HEK293 (cell line): ENCODE measurements at regions not wholly inside any gene's neighbourhood (a gene's known extent, or its start where the extent isn't known, plus 50 kb on each side); places are given as distances from the start of the nearest gene placed in this dataset.

Experiments used
- CTCF ChIA-PET: fragments of 350-600 bp; formaldehyde crosslinking; extraction: SDS; loops from one replicate; lab custom pipeline; 2021; ENCODE audit warnings: antibody characterized with exemption; lab: Yijun Ruan, JAX
- POLR2A ChIA-PET: fragments of 300-600 bp; formaldehyde crosslinking; extraction: SDS; loops from one replicate; lab custom pipeline; 2020; ENCODE audit warnings: antibody characterized with exemption, inconsistent platforms; lab: Yijun Ruan, JAX
- H3K27ac ChIP-seq: fragments of 200-500 bp; sonication (Bioruptor generic); 2 replicates; pipeline ENCODE4 v1.5.1; 2014; ENCODE audit warnings: low read depth, low read length, control low read depth, inconsistent platforms; ENCODE audit errors: extremely low read depth
- H3K36me3 ChIP-seq, 2 experiments: fragments of 200-500 bp in 1 of 2; sonication (Bioruptor generic) in 1 of 2; 1 replicate in 1 of 2; 2 replicates in 1 of 2; pipeline ENCODE4 v1.5.1; 2014 to 2017; ENCODE audit warnings: inconsistent platforms in 2 of 2, low read length in 2 of 2; ENCODE audit not compliant: control insufficient read depth in 2 of 2, insufficient read depth in 1 of 2
- H3K4me1 ChIP-seq: fragments of 200-500 bp; sonication (Bioruptor generic); 2 replicates; pipeline ENCODE4 v1.5.1; 2014; ENCODE audit warnings: mild to moderate bottlenecking, low read length, inconsistent platforms; ENCODE audit not compliant: control insufficient read depth, insufficient read depth
- H3K4me3 ChIP-seq: 2 replicates; pipeline ENCODE4 v1.5.1; 2011; ENCODE audit warnings: low read depth, mild to moderate bottlenecking, control low read depth, low read length, moderate library complexity
- H3K9me3 ChIP-seq: fragments of 200-500 bp; sonication (Bioruptor generic); 2 replicates; pipeline ENCODE4 v1.5.1; 2014; ENCODE audit warnings: low read depth, low read length, inconsistent platforms; ENCODE audit not compliant: control insufficient read depth, insufficient read depth
- ATF2 ChIP-seq: fragments of 450-650 bp; formaldehyde crosslinking; IDR thresholded peaks from 2 replicates; pipeline ENCODE4 v1.5.1; 2016; ENCODE audit warnings: missing biosample characterization, missing genetic modification characterization, low read depth
- HOXA7 ChIP-seq: sonication (generic); formaldehyde crosslinking; IDR thresholded peaks from 2 replicates; pipeline ENCODE4 v1.8.1; 2022; ENCODE audit warnings: missing genetic modification reagents, borderline replicate concordance
- KLF17 ChIP-seq: fragments of 450-650 bp; formaldehyde crosslinking; IDR thresholded peaks from 2 replicates; pipeline ENCODE4 v1.5.1; 2016; ENCODE audit warnings: missing biosample characterization, missing genetic modification characterization
- KLF7 ChIP-seq: fragments of 450-650 bp; formaldehyde crosslinking; IDR thresholded peaks from 2 replicates; pipeline ENCODE4 v1.5.1; 2016; ENCODE audit warnings: missing biosample characterization, missing genetic modification characterization, borderline replicate concordance
- KLF9 ChIP-seq: fragments of 450-650 bp; formaldehyde crosslinking; IDR thresholded peaks from 2 replicates; pipeline ENCODE4 v1.5.1; 2016; ENCODE audit warnings: missing biosample characterization, missing genetic modification characterization, low read depth
- MYNN ChIP-seq: fragments of 450-650 bp; formaldehyde crosslinking; IDR thresholded peaks from 2 replicates; pipeline ENCODE4 v1.5.1; 2016; ENCODE audit warnings: missing biosample characterization, missing genetic modification characterization, borderline replicate concordance
- PATZ1 ChIP-seq: fragments of 450-650 bp; formaldehyde crosslinking; IDR thresholded peaks from 2 replicates; pipeline ENCODE4 v1.5.1; 2016; ENCODE audit warnings: missing biosample characterization, missing genetic modification characterization
- PRDM10 ChIP-seq: fragments of 450-650 bp; formaldehyde crosslinking; IDR thresholded peaks from 2 replicates; pipeline ENCODE4 v1.5.1; 2016; ENCODE audit warnings: missing biosample characterization, missing genetic modification characterization
- ZBTB7A ChIP-seq: fragments of 450-650 bp; formaldehyde crosslinking; IDR thresholded peaks from 2 replicates; pipeline ENCODE4 v1.5.1; 2016; ENCODE audit warnings: low read depth, missing biosample characterization, missing genetic modification characterization
- ZNF133 ChIP-seq: fragments of 450-650 bp; formaldehyde crosslinking; IDR thresholded peaks from 2 replicates; pipeline ENCODE4 v1.5.1; 2016; ENCODE audit warnings: missing biosample characterization, missing genetic modification characterization
- ZNF155 ChIP-seq: fragments of 450-650 bp; formaldehyde crosslinking; IDR thresholded peaks from 2 replicates; pipeline ENCODE4 v1.5.1; 2016; ENCODE audit warnings: missing biosample characterization, missing genetic modification characterization
- ZNF221 ChIP-seq: fragments of 450-650 bp; formaldehyde crosslinking; IDR thresholded peaks from 2 replicates; pipeline ENCODE4 v1.5.1; 2017; ENCODE audit warnings: missing biosample characterization, missing genetic modification characterization, borderline replicate concordance
- ZNF341 ChIP-seq: fragments of 450-650 bp; formaldehyde crosslinking; IDR thresholded peaks from 2 replicates; pipeline ENCODE4; 2016; ENCODE audit warnings: low read depth, missing biosample characterization, missing genetic modification characterization
- ZNF398 ChIP-seq: fragments of 450-650 bp; formaldehyde crosslinking; IDR thresholded peaks from 2 replicates; pipeline ENCODE4 v1.5.1; 2017; ENCODE audit warnings: missing biosample characterization, missing genetic modification characterization
- ZNF433 ChIP-seq: fragments of 450-650 bp; formaldehyde crosslinking; IDR thresholded peaks from 2 replicates; pipeline ENCODE4 v1.5.1; 2016; ENCODE audit warnings: missing biosample characterization, missing genetic modification characterization, low read depth
- ZNF518A ChIP-seq: fragments of 450-650 bp; formaldehyde crosslinking; conservative IDR thresholded peaks from 2 replicates; pipeline ENCODE4 v1.5.1; 2016; ENCODE audit warnings: low read depth, missing biosample characterization, missing genetic modification characterization

- TF ChIP-seq PATZ1 (tag by site-specific recombination) (no peak), ATF2 (tag by site-specific recombination) (no peak), KLF7 (tag by site-specific recombination) (no peak), KLF17 (tag by site-specific recombination) (no peak), ZNF133 (no peak), KLF9 (tag by site-specific recombination) (no peak), ZNF433 (no peak)
- TF ChIP-seq, all 188 proteins: peak for 28
Observed at GRCh38 chr4:183588169-183588675, 70.8 kb downstream of the RWDD4 start (continued).

- H3K4me3 ChIP-seq = no peak overlapping the region
- ChIA-PET POLR2A (no interaction called here), CTCF (no interaction called here)
- H3K36me3 ChIP-seq = no peaks in the 10 kb centered on the region
- peaks cover 3% of the 10 kb centered on the region; the same call in 1 of the 2 replicates for H3K4me1 ChIP-seq
- H3K9me3 ChIP-seq = no peaks in the 10 kb centered on the region
- TF ChIP-seq ZNF155 (tag by site-specific recombination) (no peak), ZNF398 (tag by site-specific recombination) (no peak), ZNF341 (no peak), PRDM10 (no peak), ZNF518A (no peak), ZNF221 (tag by site-specific recombination) (no peak), MYNN (tag by site-specific recombination) (no peak), ZBTB7A (tag by site-specific recombination) (no peak), HOXA7 (CRISPR knock-in tag) (no peak)
- no peak overlapping the region for H3K27ac ChIP-seq
Observed at GRCh38 chr4:183588691-183589090, 70.3 kb downstream of the RWDD4 start.
